ENCODE measurements at regions not wholly inside any gene's neighbourhood (a gene's known extent, or its start where the extent isn't known, plus 50 kb on each side); places are given as distances from the start of the nearest gene placed in this dataset.

DNA sequence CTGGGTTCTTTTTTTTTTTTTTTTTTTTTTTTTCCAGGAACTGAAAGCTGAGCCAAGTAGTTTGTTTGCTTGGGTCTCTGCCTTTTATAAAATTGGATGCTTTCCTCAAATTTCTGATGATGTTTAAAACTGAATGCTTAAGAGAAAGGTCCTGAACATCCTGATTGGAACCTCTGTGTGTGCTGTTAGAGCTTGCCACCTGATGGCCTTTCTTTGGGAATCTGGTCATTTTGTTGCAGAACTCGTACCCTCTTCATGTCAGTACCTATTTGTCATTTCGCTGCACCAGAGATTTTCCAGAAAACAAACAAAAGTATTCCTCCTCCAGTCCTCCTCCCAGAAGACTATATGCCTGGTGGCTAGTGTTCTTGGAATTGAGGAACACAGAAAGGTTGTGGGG is 81.2 kb upstream of the KLF12 start:
- Histone ChIP-seq H3K4me2 (ENCODE audit: low read depth, low read length) (no peak overlapping the region), H3K27me3 (replicated peaks; ENCODE audit: insufficient read depth, low read length) (no peaks in the 10 kb centered on the region), H2AFZ (ENCODE audit: low read length) (no peak overlapping the region), H3K9me2 (replicated peaks; ENCODE audit: insufficient read depth, low read length) (no peaks in the 10 kb centered on the region), H3K36me3 (replicated peaks; ENCODE audit: insufficient read depth, low read length) (no peaks in the 10 kb centered on the region), H4K20me1 (ENCODE audit: insufficient read depth, low read length) (no peaks in the 10 kb centered on the region), H3F3A (ENCODE audit: insufficient read depth, low read length) (no peaks in the 10 kb centered on the region), H3K27ac (ENCODE audit: low read length) (no peak overlapping the region), H3K4me3 (ENCODE audit: low read length) (no peak overlapping the region), H3K9me3 (replicated peaks; ENCODE audit: insufficient read depth, low read length) (no peaks in the 10 kb centered on the region), H3K4me1 (ENCODE audit: low read length) (no peaks in the 10 kb centered on the region), H3K9ac (ENCODE audit: low read length) (no peak overlapping the region), H3K79me2 (ENCODE audit: low read length) (no peaks in the 10 kb centered on the region)
- TF ChIP-seq EZH2phosphoT487 (IDR thresholded peaks at IDR 0.05; ENCODE audit: low read length) (no peak), EZH2 (optimal IDR thresholded peaks at IDR 0.05; ENCODE audit: low read depth, low read length) (no peak)
- TF ChIP-seq, protein P1, sequence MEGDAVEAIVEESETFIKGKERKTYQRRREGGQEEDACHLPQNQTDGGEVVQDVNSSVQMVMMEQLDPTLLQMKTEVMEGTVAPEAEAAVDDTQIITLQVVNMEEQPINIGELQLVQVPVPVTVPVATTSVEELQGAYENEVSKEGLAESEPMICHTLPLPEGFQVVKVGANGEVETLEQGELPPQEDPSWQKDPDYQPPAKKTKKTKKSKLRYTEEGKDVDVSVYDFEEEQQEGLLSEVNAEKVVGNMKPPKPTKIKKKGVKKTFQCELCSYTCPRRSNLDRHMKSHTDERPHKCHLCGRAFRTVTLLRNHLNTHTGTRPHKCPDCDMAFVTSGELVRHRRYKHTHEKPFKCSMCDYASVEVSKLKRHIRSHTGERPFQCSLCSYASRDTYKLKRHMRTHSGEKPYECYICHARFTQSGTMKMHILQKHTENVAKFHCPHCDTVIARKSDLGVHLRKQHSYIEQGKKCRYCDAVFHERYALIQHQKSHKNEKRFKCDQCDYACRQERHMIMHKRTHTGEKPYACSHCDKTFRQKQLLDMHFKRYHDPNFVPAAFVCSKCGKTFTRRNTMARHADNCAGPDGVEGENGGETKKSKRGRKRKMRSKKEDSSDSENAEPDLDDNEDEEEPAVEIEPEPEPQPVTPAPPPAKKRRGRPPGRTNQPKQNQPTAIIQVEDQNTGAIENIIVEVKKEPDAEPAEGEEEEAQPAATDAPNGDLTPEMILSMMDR (IDR thresholded peaks at IDR 0.05; ENCODE audit: low read length) = no peak
- no peak for DNase-seq

GRCh38 chr13:74214321-74214720 is 80.1 kb upstream of the KLF12 start:
- Histone ChIP-seq H3K9me2 (replicated peaks; ENCODE audit: insufficient read depth, low read length) (no peaks in the 10 kb centered on the region), H3K9ac (ENCODE audit: low read length) (no peak overlapping the region), H2AFZ (ENCODE audit: low read length) (no peak overlapping the region), H3K4me3 (ENCODE audit: low read length) (no peak overlapping the region), H3K4me2 (ENCODE audit: low read depth, low read length) (no peak overlapping the region), H3F3A (ENCODE audit: insufficient read depth, low read length) (no peaks in the 10 kb centered on the region), H3K79me2 (ENCODE audit: low read length) (no peaks in the 10 kb centered on the region), H4K20me1 (ENCODE audit: insufficient read depth, low read length) (no peaks in the 10 kb centered on the region), H3K27me3 (replicated peaks; ENCODE audit: insufficient read depth, low read length) (no peaks in the 10 kb centered on the region), H3K4me1 (ENCODE audit: low read length) (no peaks in the 10 kb centered on the region), H3K9me3 (replicated peaks; ENCODE audit: insufficient read depth, low read length) (no peaks in the 10 kb centered on the region), H3K36me3 (replicated peaks; ENCODE audit: insufficient read depth, low read length) (no peaks in the 10 kb centered on the region), H3K27ac (ENCODE audit: low read length) (no peak overlapping the region)
- DNase-seq = no peak
- TF ChIP-seq, protein P1 (IDR thresholded peaks at IDR 0.05; ENCODE audit: low read length) = no peak
- TF ChIP-seq EZH2phosphoT487 (IDR thresholded peaks at IDR 0.05; ENCODE audit: low read length) = no peak
- no peak for TF ChIP-seq EZH2 (optimal IDR thresholded peaks at IDR 0.05; ENCODE audit: low read depth, low read length)

GRCh38 chr13:74210693-74211393 is 76.6 kb upstream of the KLF12 start:
- Histone ChIP-seq H3F3A (ENCODE audit: insufficient read depth, low read length) (no peaks in the 10 kb centered on the region), H3K36me3 (replicated peaks; ENCODE audit: insufficient read depth, low read length) (no peaks in the 10 kb centered on the region), H3K79me2 (ENCODE audit: low read length) (no peaks in the 10 kb centered on the region), H4K20me1 (ENCODE audit: insufficient read depth, low read length) (no peaks in the 10 kb centered on the region), H3K4me3 (ENCODE audit: low read length) (no peak overlapping the region), H3K9me2 (replicated peaks; ENCODE audit: insufficient read depth, low read length) (no peaks in the 10 kb centered on the region), H3K27me3 (replicated peaks; ENCODE audit: insufficient read depth, low read length) (no peaks in the 10 kb centered on the region), H2AFZ (ENCODE audit: low read length) (no peak overlapping the region), H3K9me3 (replicated peaks; ENCODE audit: insufficient read depth, low read length) (no peaks in the 10 kb centered on the region), H3K27ac (ENCODE audit: low read length) (no peak overlapping the region), H3K9ac (ENCODE audit: low read length) (no peak overlapping the region), H3K4me2 (ENCODE audit: low read depth, low read length) (no peak overlapping the region), H3K4me1 (ENCODE audit: low read length) (no peaks in the 10 kb centered on the region)
- DNase-seq = no peak
- TF ChIP-seq EZH2phosphoT487 (IDR thresholded peaks at IDR 0.05; ENCODE audit: low read length) (no peak), EZH2 (optimal IDR thresholded peaks at IDR 0.05; ENCODE audit: low read depth, low read length) (no peak)
- TF ChIP-seq, protein P1 (IDR thresholded peaks at IDR 0.05; ENCODE audit: low read length) = no peak
